ENCODE measurements at regions not wholly inside any gene's neighbourhood (a gene's known extent, or its start where the extent isn't known, plus 50 kb on each side); places are given as distances from the start of the nearest gene placed in this dataset.
"Not testable (repeated sequence)": the region's sequence is repeated elsewhere in the genome, so short reads cannot be mapped to it uniquely, and the experiment has no call there.

DNA sequence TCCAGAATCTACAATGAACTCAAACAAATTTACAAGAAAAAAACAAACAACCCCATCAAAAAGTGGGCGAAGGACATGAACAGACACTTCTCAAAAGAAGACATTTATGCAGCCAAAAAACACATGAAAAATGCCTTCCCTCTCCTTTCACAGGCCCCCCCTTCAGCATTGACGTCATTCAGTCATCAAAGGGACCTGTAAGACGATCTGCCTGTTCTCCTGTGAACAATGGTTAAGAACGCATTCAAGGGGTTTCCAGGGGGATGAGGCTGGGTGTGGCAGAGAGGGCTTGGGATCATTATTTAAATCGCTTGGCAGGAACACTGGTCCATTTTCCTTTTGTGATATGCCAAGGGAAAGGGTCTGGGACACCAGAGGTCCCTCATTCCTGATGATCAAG lies 110.7 kb upstream of the PELI2 start:
- TF ChIP-seq, protein P1, sequence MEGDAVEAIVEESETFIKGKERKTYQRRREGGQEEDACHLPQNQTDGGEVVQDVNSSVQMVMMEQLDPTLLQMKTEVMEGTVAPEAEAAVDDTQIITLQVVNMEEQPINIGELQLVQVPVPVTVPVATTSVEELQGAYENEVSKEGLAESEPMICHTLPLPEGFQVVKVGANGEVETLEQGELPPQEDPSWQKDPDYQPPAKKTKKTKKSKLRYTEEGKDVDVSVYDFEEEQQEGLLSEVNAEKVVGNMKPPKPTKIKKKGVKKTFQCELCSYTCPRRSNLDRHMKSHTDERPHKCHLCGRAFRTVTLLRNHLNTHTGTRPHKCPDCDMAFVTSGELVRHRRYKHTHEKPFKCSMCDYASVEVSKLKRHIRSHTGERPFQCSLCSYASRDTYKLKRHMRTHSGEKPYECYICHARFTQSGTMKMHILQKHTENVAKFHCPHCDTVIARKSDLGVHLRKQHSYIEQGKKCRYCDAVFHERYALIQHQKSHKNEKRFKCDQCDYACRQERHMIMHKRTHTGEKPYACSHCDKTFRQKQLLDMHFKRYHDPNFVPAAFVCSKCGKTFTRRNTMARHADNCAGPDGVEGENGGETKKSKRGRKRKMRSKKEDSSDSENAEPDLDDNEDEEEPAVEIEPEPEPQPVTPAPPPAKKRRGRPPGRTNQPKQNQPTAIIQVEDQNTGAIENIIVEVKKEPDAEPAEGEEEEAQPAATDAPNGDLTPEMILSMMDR (IDR thresholded peaks at IDR 0.05), result not testable (repeated sequence)
- not testable (repeated sequence) for TF ChIP-seq POLR2A (IDR thresholded peaks at IDR 0.05)

All from adrenal gland (tissue), 5 donors.